ENCODE measurements at regions not wholly inside any gene's neighbourhood (a gene's known extent, or its start where the extent isn't known, plus 50 kb on each side); places are given as distances from the start of the nearest gene placed in this dataset.

DNA sequence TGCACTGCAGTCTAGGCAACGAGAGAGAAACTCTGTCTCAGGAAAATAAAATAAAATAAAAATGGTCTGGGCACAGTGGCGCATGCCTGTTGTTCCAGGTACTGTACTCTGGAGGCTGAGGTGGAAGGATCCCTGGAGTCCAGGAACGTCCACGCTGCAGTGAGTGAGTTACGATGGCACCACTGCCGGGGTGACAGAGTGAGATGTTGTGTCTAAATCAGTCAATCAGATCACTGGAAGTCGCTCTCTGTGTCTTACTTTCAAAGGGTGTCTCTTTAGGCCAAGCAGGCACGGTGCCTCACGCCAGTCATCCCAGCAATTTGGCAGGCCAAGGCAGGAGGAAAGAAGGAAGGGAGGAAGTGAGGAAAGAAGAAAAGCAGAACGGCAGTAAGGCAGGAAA is 112.2 kb upstream of the ANKRD30BL start:
- no peak overlapping the region for H3K4me3 ChIP-seq
- no peak for DNase-seq
- intact Hi-C loops (cut with DNase I; ENCODE audit: low total_unique reads): no loop called here
- H3K36me3 ChIP-seq: no peaks in the 10 kb centered on the region
- 86 to 92% (median 88%) methylated on average over 10 of the region's 10 CpGs for WGBS, 5 donors
- no peak overlapping the region for H3K27ac ChIP-seq
- H3K27me3 ChIP-seq (replicated peaks in 1 of 7): peaks cover 0 to 5% (median 0%) of the 10 kb centered on the region in 7 donors
- peaks cover 0 to 12% (median 4%) of the 10 kb centered on the region in 8 donors for H3K9me3 ChIP-seq
- TF ChIP-seq POLR2A (IDR thresholded peaks at IDR 0.05) (no peak), POLR2AphosphoS5 (IDR thresholded peaks at IDR 0.05) (no peak)
- TF ChIP-seq, protein P1, sequence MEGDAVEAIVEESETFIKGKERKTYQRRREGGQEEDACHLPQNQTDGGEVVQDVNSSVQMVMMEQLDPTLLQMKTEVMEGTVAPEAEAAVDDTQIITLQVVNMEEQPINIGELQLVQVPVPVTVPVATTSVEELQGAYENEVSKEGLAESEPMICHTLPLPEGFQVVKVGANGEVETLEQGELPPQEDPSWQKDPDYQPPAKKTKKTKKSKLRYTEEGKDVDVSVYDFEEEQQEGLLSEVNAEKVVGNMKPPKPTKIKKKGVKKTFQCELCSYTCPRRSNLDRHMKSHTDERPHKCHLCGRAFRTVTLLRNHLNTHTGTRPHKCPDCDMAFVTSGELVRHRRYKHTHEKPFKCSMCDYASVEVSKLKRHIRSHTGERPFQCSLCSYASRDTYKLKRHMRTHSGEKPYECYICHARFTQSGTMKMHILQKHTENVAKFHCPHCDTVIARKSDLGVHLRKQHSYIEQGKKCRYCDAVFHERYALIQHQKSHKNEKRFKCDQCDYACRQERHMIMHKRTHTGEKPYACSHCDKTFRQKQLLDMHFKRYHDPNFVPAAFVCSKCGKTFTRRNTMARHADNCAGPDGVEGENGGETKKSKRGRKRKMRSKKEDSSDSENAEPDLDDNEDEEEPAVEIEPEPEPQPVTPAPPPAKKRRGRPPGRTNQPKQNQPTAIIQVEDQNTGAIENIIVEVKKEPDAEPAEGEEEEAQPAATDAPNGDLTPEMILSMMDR (IDR thresholded peaks at IDR 0.05 in 8 of 11, conservative IDR thresholded peaks at IDR 0.05 in 3 of 11): no peak
- H3K4me1 ChIP-seq: no peaks in the 10 kb centered on the region

DNA sequence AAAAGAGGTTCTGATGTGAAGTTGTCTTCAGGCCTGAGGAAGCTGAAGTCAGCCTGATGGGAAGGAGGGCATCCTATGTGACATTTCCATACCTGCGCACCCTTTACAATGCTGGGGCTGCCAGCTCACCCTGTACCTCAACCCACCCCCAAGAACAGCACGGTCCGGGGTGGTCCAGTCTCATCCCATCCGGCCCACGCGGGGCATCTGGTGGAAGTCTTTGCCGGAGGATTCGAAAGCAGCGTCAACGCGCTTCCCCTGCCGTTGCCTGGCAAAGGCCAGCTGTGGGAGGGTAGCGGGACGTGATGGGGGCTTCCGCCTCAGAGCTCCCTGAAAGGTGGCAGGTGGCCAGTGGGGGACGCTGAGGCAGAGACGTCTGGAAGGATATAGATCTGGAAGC is 113.6 kb upstream of the ANKRD30BL start:
- Histone ChIP-seq H3K4me3 (no peak overlapping the region), H3K9me3 (peaks cover 0 to 24% (median 10%) of the 10 kb centered on the region in 8 donors), H3K4me1 (no peaks in the 10 kb centered on the region), H3K27me3 (replicated peaks in 1 of 7) (no peaks in the 10 kb centered on the region), H3K36me3 (no peaks in the 10 kb centered on the region), H3K27ac (no peak overlapping the region)
- DNase-seq: no peak
- TF ChIP-seq POLR2AphosphoS5 (IDR thresholded peaks at IDR 0.05) (no peak), POLR2A (IDR thresholded peaks at IDR 0.05) (no peak)
- TF ChIP-seq, protein P1 (IDR thresholded peaks at IDR 0.05 in 8 of 11, conservative IDR thresholded peaks at IDR 0.05 in 3 of 11): no peak
- 94 to 96% (median 96%) methylated on average over 17 of the region's 17 CpGs for WGBS, 5 donors
- intact Hi-C loops (cut with DNase I; ENCODE audit: low total_unique reads): no loop called here

DNA sequence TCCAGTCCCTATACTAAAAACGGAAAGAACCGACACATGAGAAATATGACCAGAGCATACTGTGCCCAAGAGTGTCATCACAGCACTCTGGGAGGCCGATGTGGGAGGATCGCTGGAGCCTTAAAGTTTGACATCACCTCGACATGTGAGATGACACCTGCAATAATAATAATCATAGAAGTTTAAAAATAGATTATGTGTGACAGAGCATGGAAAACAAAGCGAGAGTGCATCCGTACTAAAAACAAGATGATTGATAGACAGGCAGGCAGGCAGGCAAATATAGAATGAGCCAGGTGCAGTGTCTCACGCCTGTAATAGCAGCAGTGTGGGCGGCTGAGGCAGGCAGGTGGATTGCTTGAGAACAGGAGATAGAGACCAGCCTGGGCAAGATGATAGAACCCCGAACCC is 114.8 kb upstream of the ANKRD30BL start:
- no peak overlapping the region for H3K27ac ChIP-seq
- no peaks in the 10 kb centered on the region for H3K27me3 ChIP-seq (replicated peaks in 1 of 7)
- 74 to 83% (median 77%) methylated on average over 10 of the region's 10 CpGs for WGBS, 5 donors
- no peak for DNase-seq
- intact Hi-C loops (cut with DNase I; ENCODE audit: low total_unique reads): no loop called here
- no peak for TF ChIP-seq POLR2AphosphoS5 (IDR thresholded peaks at IDR 0.05)
- TF ChIP-seq POLR2A (IDR thresholded peaks at IDR 0.05): no peak
- no peaks in the 10 kb centered on the region for H3K4me1 ChIP-seq
- H3K36me3 ChIP-seq: no peaks in the 10 kb centered on the region
- H3K4me3 ChIP-seq: no peak overlapping the region
- H3K9me3 ChIP-seq: peaks cover 0 to 26% (median 10%) of the 10 kb centered on the region in 8 donors

DNA sequence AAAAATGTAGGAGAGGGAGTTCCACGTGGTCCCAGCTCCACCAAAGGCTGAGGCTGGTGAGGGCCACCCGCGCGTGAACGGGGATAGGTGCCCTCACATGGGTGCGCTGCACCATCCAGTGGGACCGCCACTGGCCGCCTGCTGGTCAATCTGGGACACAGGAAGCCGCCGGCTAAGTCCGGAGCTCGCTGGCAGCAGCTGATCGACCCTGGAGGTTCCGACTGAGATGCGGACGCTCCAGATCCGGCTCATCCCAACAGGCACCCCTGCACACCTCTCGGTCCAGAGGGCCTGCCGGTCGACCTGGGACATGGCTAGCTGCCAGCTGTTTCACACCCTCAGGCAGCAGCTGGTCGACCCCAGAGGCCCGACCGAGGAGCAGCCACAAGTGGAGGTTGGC is 116.5 kb upstream of the ANKRD30BL start:
- H3K4me3 ChIP-seq: no peak overlapping the region
- DNase-seq: no peak
- no peak for TF ChIP-seq POLR2AphosphoS5 (IDR thresholded peaks at IDR 0.05)
- TF ChIP-seq POLR2A (IDR thresholded peaks at IDR 0.05): no peak
- TF ChIP-seq, protein P1 (IDR thresholded peaks at IDR 0.05 in 8 of 11, conservative IDR thresholded peaks at IDR 0.05 in 3 of 11): no peak
- H3K9me3 ChIP-seq: peaks cover 0 to 26% (median 10%) of the 10 kb centered on the region in 8 donors
- no peak overlapping the region for H3K27ac ChIP-seq
- no peaks in the 10 kb centered on the region for H3K27me3 ChIP-seq (replicated peaks in 1 of 7)
- no peaks in the 10 kb centered on the region for H3K4me1 ChIP-seq
- intact Hi-C loops (cut with DNase I; ENCODE audit: low total_unique reads): no loop called here
- WGBS, 5 donors: 78 to 87% (median 84%) methylated on average over 18 to 23 of the region's 23 CpGs
- H3K36me3 ChIP-seq: no peaks in the 10 kb centered on the region

DNA sequence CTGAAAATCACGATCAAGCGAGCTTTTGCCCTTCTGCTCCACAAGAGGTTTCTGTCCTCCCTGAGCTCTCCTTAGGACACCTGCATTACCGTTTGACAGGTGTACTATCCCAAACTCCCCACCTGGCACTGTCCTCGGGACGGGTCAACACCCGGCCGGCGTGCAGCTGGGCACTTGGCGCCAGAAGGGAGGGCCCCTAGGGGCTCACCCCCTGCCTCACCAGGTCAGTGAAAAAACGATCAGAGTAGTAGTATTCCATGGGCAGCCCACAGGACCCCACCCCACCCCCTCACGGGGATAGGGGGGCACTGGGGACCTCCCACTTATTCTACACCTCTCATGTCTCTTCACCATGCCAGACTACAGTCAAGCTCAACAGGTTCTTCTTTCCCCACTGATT is 117.6 kb upstream of the ANKRD30BL start:
- H3K4me1 ChIP-seq: no peaks in the 10 kb centered on the region
- no peaks in the 10 kb centered on the region for H3K27me3 ChIP-seq (replicated peaks in 1 of 7)
- no peaks in the 10 kb centered on the region for H3K36me3 ChIP-seq
- peaks cover 0 to 26% (median 10%) of the 10 kb centered on the region in 8 donors for H3K9me3 ChIP-seq
- no peak overlapping the region for H3K27ac ChIP-seq
- H3K4me3 ChIP-seq: no peak overlapping the region
- intact Hi-C loops (cut with DNase I; ENCODE audit: low total_unique reads): no loop called here
- TF ChIP-seq POLR2A (IDR thresholded peaks at IDR 0.05): no peak
- TF ChIP-seq, protein P1 (IDR thresholded peaks at IDR 0.05 in 8 of 11, conservative IDR thresholded peaks at IDR 0.05 in 3 of 11): no peak
- TF ChIP-seq POLR2AphosphoS5 (IDR thresholded peaks at IDR 0.05): no peak
- DNase-seq: no peak
- WGBS, 5 donors: 88 to 95% (median 89%) methylated on average over 11 of the region's 11 CpGs

Measured in spleen (tissue), 11 donors.